HFF-Myc (cell line): ENCODE measurements at regions not wholly inside any gene's neighbourhood (a gene's known extent, or its start where the extent isn't known, plus 50 kb on each side); places are given as distances from the start of the nearest gene placed in this dataset.

Source experiments
- DNase-seq: peaks from one replicate; pipeline ENCODE4 v3.0.0-alpha.2; 2011; ENCODE audit warnings: low read depth; ENCODE audit errors: extremely low read depth
- H3K4me3 ChIP-seq: replicated peaks from 2 replicates; pipeline ENCODE4 v1.5.1; 2011; ENCODE audit warnings: low read depth, mild to moderate bottlenecking, control low read depth, low read length
- CTCF ChIP-seq: IDR thresholded peaks from 2 replicates; pipeline ENCODE4 v1.5.1; 2012; ENCODE audit warnings: mild to moderate bottlenecking, low read depth, low read length, control low read depth; ENCODE audit errors: missing control alignments

GRCh38 chr12:97358361-97358760 lies 104.2 kb upstream of the RMST start:
- no peak for DNase-seq
- no peak overlapping the region for H3K4me3 ChIP-seq
- TF ChIP-seq CTCF = no peak

GRCh38 chr12:97359021-97359690 lies 103.4 kb upstream of the RMST start:
- TF ChIP-seq CTCF = no peak
- H3K4me3 ChIP-seq = no peak overlapping the region
- no peak for DNase-seq

GRCh38 chr12:97363693-97364092 lies 98.9 kb upstream of the RMST start:
- TF ChIP-seq CTCF = no peak
- H3K4me3 ChIP-seq = no peak overlapping the region
- DNase-seq = no peak

- no peak for DNase-seq
- no peak for TF ChIP-seq CTCF
- no peak overlapping the region for H3K4me3 ChIP-seq
Observed at GRCh38 chr12:97368462-97369163, 94.0 kb upstream of the RMST start.

GRCh38 chr12:97375310-97375709 lies 87.3 kb upstream of the RMST start:
- TF ChIP-seq CTCF = no peak
- H3K4me3 ChIP-seq = no peak overlapping the region
- no peak for DNase-seq

GRCh38 chr12:97380440-97380839 lies 82.2 kb upstream of the RMST start:
- no peak overlapping the region for H3K4me3 ChIP-seq
- TF ChIP-seq CTCF = no peak
- DNase-seq = no peak
